ENCODE measurements at regions not wholly inside any gene's neighbourhood (a gene's known extent, or its start where the extent isn't known, plus 50 kb on each side); places are given as distances from the start of the nearest gene placed in this dataset.
A peak's percentile ranks its signal among the peaks of the same experiment; 100 is the strongest.
"Not testable (repeated sequence)": the region's sequence is repeated elsewhere in the genome, so short reads cannot be mapped to it uniquely, and the experiment has no call there.

DNA sequence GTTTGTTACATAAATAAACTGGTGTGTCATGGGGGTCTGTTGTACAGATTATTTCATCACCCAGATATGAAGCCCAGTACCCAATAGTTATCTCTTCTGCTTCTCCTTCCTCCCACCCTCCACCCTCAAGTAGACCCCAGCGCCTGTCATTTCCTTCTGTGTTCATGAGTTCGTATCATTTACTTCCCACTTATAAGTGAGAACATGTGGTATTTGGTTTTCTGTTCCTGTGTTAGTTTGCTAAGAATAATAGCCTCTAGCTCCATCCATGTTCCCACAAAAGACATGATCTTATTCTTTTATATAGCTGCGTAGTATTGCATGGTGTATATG is 185.4 kb downstream of the PSMG1 start:
- not testable (repeated sequence) for DNase-seq

DNA sequence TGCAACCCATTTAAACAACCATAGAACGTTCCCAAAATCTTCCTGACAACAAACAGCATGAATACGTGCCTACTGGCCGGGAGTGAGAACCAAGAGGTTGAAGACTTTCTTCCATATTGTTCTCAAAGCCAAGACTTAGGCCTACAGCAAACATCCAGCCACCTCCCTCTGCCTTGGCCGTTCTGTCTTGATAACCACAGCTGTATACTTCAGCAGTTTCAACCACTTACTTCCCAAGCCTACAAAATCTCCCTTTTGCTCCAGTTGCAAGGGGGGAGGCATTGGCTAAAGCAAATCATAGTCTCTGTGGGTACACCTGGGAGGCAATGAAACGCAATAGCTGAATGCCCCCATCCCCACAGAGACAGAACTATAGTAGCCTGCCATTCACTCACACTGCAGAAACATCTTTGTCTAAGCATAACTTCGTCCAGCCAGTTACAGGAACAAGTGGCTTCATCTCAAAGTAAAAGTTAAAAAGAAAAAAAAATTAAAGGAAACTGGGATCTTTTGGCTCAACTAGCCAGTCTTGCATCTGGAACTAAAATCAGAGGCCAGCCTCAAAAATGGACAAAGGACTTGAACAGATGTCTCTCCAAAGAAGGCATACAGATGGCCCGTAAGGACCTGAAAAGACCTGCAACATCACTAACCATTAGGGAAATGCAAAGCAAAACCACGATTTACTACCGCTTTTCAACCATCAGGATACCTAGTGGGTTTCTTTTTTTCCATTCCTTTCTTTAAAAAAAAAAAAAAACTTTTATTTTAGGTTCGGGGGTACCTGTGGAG is 186.0 kb downstream of the PSMG1 start:
- no peak for DNase-seq

DNA sequence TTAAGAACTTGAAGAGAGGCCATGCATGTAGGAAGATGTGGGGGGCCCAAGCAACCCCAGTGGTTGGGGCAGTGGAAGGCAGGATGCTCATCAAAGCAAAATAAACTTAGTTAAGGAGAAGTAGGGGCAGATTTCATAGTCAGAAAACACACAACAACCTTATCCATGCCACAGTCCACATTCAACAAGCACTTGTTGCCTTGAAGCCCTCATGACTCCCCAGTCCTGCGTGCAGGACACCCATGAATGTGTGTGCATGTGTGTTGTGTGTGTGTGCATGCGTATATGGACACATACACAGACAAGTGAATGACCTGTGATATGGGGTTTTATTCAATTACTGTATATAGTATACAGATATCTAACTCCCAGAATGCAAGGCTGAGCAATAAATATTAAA is 186.9 kb downstream of the PSMG1 start:
- DNase-seq = no peak

DNA sequence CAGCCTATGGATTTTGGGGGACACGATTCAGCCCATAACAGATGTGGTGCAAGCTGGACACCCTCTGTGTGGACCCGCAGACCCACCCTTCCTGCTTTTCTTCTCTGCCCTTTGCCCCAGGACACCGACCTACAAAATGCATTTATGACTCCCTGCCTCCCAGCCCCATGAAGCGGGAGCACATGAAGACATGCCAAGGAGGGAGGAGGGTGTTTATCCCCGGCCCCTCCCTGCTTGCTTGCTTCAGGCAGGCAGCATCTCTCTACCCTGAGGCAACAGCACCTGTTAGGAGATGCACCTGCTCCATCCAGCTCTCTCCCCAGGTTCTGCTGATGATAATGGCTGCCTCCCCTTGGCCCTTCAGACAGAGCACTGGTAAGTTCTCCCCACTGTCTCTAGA is 187.5 kb downstream of the PSMG1 start:
- no peak for DNase-seq

DNA sequence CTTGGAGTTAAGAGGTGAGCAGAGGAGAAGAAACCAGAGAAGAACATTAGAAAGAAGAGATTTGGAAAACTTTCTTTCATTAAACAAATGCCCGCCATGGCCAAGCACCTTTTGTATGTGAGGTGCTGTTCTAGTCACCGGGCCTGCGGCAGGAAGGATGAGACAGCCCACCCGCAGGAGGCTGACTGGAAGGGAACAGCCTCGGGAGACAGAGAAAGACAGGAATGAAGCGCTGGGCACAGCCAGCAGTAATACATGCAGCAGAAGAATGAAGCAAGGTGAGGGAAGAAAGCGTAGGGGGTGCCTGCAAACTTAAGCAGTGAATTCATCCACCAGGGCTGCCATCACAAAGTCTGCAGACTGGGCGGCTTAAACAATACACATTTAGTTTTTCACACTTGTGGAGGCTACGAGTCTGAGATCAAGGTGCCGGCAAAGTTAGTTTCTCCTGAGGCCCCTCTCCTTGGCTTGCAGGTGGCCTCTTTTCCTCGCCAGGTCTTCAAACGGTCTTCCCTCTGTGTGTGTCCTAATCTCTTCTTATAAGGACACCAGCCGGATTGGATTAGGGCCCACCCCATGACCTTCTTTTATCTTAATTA is 188.1 kb downstream of the PSMG1 start:
- no peak for DNase-seq

DNA sequence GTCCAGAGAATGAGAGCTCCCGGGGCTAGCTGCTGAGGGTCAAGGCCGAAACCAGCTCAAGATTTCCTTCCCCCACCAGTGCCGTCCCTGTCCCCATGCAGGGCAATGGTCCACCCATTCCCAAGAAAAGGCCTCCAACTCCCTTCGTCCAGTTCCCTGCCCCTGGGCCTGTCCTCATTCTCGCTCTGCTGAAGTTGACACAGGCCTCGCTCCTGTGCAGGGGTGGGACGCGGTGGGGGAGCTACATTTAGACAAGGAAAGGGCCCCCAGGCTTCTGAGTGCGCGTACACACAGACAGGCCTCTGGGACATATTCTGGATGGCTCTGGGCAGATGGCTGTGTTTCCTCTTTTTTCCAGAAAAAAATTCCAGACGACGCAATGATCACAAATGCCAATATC is 188.3 kb downstream of the ETS2 start:
- no peak for DNase-seq

DNA sequence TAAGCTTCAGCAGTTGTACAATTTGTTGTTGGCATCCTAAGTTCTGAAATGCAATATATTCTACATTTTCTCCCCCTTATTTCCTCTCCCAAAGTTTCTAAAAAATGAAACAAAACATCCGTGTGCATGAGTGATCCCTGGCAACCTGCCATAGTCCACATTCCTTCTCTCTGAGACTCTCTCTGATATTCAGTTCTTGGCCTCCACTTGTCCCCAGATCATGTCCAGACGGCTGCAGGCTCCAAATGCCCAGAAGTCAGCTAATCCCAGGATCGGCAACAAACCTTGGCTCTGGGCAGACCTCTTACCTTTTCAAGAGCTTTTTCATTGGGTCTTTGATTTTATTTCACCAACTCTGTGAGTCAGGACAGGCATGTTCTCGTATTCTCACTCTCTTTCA is 187.8 kb downstream of the ETS2 start:
- peak; percentile 75 for DNase-seq

DNA sequence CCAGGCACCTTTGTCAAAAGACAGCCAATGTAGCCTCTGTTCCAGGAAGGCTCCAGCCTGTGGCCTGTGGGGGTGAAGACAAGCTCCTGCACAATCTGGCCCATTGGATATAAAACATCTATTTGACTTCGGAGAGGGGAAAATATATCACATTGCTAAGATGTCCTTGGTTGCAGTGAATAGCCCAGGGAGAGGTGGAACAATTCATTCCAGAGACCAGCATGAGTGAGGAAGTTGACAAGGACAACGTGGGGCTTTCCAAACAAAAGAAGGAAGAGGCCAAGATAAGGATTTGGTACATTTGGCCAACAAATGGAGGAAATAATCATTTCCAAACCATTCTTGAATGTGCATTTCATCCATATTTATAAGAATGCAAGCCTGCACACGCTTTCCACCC is 187.0 kb downstream of the ETS2 start:
- no peak for DNase-seq

DNA sequence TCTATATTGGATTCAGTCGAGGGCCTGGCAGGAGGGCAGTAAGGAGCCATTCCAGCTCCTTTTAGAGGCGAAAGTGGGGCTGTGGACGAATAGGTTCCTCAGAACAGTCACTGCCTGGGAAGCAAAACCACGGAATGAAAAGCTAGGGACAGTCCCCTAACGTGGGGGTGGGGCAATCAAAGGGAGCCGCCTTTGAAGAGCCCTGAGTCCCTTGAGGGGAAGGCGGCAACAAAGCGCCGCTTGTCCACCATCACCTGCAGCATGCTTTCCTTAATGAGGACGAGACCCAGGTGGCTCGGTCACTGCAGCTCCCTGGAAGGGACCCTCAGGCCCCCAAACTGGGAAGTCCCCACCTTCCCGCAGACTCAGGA is 184.7 kb downstream of the ETS2 start:
- no peak for DNase-seq

DNA sequence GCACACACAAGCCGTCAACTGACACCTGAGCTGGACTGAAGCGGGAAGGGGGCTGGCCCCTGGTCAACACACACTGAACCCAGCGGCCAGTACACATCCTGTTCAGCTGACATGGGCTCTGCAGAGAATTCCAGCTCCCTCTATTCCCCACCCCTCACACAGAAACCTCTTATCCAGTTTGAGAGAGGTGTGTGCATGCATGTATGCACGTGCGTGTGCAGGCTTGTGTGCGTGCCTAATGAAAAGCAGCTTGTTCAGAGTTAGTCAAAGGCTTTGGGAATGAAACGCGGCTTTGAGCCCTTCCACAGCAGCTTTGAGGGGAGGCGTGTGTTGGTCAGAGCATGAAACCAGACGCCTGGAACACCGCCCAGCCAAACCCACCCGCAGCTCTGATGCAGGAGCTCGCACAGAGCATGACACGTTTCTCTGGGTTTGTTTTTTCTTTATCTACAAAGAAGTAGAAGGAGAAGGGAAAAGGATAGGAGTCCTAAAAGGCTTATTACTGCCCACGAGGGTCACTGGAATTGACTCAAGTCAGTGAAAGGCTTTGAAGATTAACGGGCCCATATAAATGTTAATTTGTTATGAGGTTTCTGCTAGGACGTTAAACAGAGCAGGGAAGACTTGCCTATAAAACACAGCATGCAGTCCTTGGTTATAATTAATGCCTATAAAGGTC is 184.2 kb downstream of the ETS2 start:
- DNase-seq = peak; percentile 91

DNA sequence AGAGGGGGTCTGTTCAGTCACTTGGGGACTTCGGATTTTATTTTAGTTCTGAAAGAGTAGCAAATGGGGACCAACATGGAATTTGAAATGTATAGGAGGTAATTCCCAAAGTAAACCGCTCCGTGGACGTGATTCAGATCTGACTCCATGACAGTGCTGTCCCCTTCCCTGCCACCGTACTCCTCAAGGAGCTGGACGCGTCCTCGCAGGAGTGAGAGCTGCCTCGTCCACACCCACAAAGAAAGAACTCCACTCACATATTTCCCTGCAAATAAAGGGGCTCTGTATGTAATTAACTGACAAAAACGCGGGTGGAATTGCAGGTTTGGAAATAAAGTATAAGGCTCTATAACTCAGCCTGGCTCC is 183.6 kb downstream of the ETS2 start:
- no peak for DNase-seq

DNA sequence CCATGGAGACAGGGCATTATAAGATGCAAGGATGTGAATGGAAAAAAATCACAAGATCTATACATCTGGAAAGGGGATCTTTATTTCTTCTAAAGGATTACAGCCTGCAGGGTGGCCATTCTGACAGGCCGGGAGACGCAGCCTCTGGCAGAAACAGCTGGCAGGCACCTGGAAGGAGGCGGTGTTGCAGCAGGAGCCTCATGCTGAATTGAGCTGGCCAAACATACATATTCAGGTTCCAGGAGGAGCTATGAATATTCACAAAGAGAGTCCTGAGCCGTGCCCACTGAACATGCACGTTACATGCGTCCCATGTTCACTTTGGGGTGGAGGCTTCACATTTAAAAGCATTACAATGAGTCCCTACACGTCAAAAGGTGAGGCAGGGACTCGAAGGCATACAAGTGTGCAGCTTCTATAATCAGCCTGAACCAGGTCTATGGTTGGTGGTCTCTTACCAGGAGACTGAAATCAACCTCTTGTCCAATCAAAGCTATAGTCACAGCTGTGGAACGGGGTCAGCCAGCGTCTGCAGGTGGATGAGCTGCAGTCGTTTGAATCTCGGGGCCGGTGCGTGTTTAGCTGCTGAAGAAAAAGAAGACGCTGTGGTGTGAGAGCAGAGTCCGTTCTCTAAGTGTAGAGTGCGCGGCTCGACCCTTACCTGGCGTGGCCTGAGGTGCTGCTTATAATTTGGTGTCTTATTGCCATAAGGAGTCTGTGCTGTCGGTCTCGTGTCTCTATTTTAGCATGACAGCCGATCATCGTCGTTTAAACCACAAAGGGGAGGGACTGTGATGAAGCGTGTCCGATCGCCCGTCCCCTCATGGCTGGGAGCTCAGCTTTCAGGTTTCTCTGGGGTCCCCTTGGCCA is 183.0 kb downstream of the ETS2 start:
- peak; percentile 68 for DNase-seq

DNA sequence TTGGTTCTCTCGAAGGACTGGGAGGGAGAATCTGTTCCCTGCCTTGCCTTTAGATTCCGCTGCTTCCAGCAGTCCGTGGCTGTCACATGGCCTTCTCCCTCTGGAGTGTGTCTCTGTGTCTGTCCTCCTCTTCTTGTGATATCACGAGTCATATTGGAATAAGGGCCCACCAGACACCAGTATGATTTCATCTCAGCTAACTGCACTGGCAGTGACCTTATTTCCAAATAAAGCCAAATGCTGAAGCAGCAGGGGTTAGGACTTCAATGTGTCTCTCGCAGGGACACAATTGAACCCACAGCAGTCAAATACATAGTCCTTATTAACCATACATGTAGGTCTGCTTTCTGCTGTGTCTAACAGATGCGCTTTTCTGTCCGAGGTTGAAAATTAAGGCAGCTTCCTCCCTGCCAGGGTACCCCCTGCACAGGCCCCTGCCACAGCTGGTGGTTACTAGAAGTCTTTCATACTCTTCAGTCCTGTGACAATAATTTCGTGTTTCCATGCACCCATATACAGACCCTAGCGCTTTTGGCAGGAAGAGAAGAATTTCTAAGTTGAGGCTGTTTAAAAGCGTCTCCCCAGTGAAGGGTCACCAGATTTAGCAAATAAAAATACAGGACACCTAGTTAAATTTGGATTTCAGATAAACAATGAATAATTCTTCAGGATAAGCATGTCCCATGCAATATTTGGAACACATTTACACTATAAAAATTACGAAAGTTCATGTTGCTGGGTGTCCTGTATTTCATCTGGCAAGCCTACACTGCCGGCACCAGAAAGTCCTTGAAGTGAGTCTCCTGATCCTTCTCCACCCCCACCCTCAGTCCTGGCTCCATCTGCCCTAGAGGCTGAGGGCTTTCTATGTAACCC is 182.1 kb downstream of the ETS2 start:
- DNase-seq = no peak

DNA sequence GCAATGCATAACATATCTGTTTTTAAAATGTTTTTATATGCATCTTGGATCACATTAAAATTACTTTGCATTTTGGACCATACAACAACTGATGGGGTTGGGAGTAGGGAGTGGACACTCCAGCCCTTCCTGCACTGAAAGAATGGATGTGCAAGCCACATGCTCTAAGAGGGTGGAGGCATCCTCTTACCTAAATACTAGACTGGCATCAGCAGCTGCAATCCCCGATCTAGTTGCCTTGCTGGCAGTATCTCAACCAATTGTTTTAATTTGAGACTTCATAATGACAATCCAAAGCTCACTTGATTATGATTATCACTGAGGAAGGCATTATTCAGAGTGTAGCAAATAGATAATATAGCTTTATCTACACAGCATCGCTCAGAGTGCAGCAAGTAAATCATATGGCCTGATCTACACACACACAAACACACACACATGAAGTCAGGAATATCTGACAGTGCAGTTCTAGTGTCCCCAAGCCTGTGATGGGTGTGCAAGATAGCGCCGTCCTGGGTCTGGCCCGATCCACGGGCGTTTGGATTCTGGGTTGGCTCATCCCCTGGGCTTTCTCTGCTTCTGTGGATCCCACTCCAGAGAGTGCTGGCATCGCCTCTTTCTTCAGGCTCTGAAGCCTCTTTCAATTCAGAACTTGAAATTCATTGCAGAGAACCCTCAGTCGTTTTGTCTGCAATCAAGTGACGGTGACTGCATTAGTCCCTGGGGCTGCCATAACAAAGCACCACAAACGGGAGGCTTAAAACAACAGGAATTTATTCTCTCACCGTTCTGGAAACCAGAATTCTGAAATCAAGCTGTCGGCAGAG is 181.3 kb downstream of the ETS2 start:
- DNase-seq = no peak

DNA sequence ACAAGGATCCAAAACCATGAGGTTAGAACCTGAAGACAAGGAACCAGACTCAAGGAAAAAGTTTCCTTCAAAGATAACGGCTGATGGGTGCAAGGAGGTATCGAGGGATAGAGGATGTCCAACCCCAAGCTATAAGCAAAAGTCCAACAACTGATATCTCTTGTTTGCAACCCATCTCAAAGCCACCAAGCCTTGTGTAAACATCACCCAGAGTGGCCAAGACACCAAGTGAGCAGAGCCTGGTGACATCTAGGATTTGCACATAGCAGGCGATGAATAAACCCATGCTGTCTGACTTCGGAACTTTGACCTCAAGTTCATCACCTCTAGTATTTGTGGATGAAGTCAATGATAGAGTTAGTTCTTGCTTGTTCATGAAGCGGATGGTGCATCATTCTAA is 180.7 kb downstream of the ETS2 start:
- no peak for DNase-seq

DNA sequence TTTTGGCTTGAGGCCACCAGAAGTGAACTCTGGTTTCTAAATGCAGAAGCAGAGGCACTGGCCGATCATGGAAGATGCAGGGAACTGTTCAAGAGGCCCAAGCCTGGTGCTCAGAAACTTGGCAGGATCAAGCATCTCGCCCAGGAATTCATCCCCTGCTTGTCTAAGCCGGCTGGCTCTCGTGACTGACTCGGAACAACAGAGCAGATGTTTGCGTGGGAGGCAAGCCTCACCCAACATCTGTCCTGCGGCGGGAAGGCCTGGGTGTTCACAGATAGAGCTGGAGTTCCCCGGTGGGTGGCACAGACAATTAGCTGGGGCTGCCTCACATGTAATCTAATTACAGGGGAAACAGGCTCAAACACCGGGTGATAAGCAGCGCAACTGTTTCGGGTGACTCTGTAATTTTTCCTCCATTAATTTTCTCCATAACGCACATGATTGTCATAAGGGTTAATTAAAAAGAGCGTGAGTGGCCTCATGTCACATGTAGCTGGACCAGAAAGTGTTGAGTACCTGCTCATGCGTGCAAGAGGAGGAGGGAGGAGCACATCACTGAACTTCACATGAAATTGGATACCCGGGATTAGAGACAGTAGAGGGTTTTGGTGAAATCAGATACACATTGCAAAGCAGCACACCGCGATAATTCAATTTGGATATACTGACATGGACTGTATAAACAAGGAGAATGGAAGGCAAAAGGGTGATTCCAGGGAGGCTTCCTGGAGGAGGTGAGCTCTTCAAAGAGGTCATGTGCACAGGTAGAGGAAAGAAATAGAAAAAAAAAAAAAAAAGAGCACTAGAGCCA is 180.0 kb downstream of the ETS2 start:
- DNase-seq = peak; percentile 90

DNA sequence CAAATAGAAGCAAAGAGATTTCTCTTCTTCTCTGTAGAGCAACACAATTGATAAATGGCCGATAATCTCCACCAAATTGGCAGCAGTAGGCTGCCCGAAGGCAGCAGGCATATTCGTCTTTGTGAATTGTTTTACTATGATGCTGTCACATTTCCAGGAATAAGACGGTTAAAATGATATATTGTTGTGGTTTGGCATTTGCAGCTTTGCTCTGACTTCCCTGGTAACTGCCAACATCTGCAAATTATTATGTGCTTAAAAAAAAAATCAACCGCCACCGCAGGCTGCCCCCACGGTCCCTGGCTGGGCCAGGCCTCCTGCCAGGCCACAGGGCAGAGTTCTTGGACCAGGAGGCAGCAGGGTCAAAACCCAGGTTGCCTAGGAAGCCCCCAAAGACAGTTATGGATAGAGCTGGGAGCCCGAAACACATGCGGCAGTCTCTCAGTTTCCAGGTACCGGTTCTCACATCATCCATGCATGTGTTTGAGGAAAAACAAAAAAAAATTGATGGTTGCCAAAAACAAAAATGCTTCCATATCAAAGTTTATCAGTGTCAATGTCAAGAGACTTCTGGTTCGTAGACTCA is 179.3 kb downstream of the ETS2 start:
- DNase-seq = peak; percentile 74

DNA sequence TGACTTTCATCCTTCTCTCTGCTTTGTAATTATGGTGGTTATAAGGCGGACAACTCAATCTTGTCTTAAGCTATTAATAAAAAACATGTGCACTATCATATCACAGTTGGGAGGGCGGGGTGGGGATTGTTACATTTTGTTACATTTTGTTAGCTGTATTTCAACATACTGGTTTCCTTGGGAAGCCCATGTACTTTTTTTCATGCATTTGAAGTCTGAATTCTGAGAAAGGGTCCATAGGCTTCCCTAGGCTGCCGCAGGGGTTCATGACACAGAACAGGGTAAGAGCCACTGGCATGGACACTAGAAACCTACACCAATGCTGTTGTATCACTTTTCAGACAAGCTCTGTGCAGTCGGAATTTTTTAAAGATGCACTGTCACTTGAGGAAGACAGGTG is 178.8 kb downstream of the ETS2 start:
- no peak for DNase-seq

DNA sequence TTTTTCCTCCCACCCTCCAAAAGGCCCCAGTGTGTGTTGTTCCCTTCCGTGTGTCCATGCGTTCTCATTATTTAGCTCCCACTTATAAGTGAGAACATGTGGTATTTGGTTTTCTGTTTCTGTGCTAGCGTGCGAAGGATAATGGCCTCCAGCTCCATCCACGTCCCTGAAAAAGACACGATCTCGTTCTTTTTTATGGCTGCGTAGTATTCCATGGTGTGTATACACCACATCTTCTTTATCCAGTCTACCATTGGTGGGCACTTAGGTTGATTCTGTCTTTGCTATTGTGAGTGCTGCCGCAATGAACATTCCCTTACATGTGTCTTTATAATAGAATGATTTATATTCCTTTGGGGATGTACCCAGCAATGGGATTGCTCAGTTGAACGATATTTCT is 177.8 kb downstream of the ETS2 start:
- DNase-seq = no peak

DNA sequence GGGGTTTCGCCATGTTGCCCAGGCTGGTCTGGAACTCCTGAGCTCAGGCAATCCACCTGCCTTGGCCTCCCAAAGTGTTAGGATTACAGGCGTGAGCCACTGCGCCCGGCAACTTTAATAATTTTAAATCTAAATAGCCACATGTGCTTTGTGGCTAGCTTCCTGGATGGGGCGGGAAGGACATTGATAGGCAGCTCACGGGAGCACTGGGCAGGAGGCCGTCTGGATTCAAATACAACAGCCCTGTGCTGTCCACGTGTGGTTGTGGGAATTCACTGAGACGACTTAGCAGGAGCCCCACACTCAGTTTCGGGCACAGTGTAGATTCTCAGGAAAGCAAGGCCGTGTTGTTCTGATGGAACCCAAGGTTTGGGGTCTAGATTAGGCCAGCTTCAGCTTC is 177.1 kb downstream of the ETS2 start:
- no peak for DNase-seq

Data from femur (tissue), 1 donor.